Panc1 (cell line): ENCODE measurements at regions not wholly inside any gene's neighbourhood (a gene's known extent, or its start where the extent isn't known, plus 50 kb on each side); places are given as distances from the start of the nearest gene placed in this dataset.

Experiments used
- POLR2AphosphoS5 ChIP-seq: IDR thresholded peaks from 2 replicates; pipeline ENCODE4 v1.6.1; 2012; ENCODE audit warnings: mild to moderate bottlenecking, low read depth, low read length, moderate library complexity
- REST ChIP-seq, 2 experiments: IDR thresholded peaks; 2 replicates each; pipeline ENCODE4 v1.6.1; 2011 to 2012; ENCODE audit warnings: low read depth in 2 of 2, control low read depth in 1 of 2, low read length in 1 of 2, mild to moderate bottlenecking in 1 of 2, moderate library complexity in 1 of 2; ENCODE audit not compliant: insufficient read depth in 1 of 2
- SIN3A ChIP-seq: IDR thresholded peaks from 2 replicates; pipeline ENCODE4 v1.6.1; 2012; ENCODE audit warnings: low read depth, mild to moderate bottlenecking, low read length, moderate library complexity, borderline replicate concordance; ENCODE audit not compliant: insufficient read depth
- TF ChIP-seq, protein P1 (sequence below): fragments of 450-650 bp; IDR thresholded peaks from 2 replicates; pipeline ENCODE4 v1.5.1; 2017; ENCODE audit warnings: mild to moderate bottlenecking

DNA sequence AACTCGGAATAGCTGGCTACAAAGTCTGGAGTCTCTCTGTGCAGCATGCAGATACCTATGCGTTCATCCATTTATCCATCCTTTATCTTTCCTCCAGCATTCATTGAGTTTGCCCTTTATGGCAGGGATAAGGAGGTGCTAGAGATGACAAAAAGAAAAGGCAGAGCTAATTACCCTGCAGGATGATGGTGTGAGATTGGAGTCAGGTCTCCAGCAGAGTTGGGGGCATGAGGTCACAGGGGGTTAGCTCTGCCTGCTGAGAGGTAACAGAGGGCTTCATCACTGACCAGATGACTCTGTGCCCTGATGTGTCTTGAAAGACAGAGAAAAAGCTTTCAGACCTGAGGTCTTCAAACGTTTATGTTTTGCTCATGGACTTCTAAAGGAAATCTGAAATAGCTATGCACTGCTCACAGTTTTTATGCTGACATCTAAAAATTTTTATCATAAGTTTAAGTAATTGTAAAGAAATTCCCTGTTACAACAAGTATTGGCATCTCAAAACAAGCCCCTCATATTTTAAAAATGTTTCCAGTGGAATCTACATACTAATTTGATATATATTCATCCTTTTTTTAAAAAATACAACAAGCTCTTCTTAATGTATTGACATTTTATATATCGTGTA lies 132.3 kb upstream of the ANKRD28 start:
- TF ChIP-seq, protein P1, sequence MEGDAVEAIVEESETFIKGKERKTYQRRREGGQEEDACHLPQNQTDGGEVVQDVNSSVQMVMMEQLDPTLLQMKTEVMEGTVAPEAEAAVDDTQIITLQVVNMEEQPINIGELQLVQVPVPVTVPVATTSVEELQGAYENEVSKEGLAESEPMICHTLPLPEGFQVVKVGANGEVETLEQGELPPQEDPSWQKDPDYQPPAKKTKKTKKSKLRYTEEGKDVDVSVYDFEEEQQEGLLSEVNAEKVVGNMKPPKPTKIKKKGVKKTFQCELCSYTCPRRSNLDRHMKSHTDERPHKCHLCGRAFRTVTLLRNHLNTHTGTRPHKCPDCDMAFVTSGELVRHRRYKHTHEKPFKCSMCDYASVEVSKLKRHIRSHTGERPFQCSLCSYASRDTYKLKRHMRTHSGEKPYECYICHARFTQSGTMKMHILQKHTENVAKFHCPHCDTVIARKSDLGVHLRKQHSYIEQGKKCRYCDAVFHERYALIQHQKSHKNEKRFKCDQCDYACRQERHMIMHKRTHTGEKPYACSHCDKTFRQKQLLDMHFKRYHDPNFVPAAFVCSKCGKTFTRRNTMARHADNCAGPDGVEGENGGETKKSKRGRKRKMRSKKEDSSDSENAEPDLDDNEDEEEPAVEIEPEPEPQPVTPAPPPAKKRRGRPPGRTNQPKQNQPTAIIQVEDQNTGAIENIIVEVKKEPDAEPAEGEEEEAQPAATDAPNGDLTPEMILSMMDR = no peak
- TF ChIP-seq POLR2AphosphoS5 (no peak), SIN3A (no peak), REST (IDR thresholded peaks at IDR 0.05; ENCODE audit: insufficient read depth in 1 of 2, low read depth in 2 of 2, low read length in 1 of 2) (no peak)
